ENCODE measurements at regions not wholly inside any gene's neighbourhood (a gene's known extent, or its start where the extent isn't known, plus 50 kb on each side); places are given as distances from the start of the nearest gene placed in this dataset.

DNA sequence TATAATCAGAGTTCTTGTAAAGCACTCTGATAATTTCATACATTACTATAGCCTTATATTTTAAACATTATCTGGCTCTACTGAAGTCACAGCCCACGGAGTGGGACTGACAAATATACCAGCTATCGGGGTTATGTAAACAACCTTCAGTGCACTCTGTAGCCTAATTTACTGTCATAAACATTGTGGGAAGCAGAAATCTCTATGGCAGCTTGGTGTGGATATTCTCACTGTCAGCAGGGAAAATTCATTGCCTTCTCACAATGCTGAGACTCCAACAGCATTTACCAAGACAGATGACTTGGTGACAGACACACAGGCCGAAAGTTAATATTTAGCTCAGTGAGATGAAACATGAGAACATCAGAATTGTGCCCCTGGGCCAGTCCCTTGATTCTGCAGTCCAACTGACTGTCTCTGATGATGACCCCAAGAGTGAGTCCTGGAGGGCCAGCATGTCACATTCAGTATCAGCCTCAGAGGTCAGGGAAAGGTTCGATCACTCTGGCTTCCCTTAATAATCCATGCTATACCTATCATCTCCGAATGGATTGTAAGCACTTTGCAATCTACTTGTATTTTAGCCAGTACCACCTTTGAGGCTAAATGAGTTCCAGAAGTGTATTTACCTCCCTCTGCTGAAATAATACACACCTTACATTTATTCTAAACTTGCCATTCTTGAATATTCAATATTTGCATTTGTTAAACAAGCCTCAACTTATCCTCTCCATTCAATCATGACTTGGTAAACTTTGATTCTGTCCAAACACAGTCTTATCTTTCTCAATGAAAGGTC, 146.2 kb upstream of the OSR1 start:
- H3K4me1 ChIP-seq (ENCODE audit: control insufficient read depth, insufficient read depth, low read length), result peaks cover 19% of the 10 kb centered on the region
- CTCF ChIA-PET, result no interaction called here
- H3K27ac ChIP-seq (ENCODE audit: extremely low read depth, low read depth, low read length), result peak overlapping the region; percentile 71
- no peak overlapping the region for H3K4me3 ChIP-seq (ENCODE audit: low read depth, low read length)
- no peaks in the 10 kb centered on the region for H3K36me3 ChIP-seq (ENCODE audit: control insufficient read depth in 2 of 2, insufficient read depth in 1 of 2, low read length in 2 of 2)
- TF ChIP-seq ZFHX2 (tag by site-specific recombination; conservative IDR thresholded peaks at IDR 0.05), result peak; percentile 28
- TF ChIP-seq, protein P1, sequence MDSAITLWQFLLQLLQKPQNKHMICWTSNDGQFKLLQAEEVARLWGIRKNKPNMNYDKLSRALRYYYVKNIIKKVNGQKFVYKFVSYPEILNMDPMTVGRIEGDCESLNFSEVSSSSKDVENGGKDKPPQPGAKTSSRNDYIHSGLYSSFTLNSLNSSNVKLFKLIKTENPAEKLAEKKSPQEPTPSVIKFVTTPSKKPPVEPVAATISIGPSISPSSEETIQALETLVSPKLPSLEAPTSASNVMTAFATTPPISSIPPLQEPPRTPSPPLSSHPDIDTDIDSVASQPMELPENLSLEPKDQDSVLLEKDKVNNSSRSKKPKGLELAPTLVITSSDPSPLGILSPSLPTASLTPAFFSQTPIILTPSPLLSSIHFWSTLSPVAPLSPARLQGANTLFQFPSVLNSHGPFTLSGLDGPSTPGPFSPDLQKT (IDR thresholded peaks at IDR 0.05; ENCODE audit: borderline replicate concordance, low read depth, low read length), result no peak
- no peak for TF ChIP-seq ZNF501 (tag by site-specific recombination; IDR thresholded peaks at IDR 0.05)
- TF ChIP-seq ZBTB17 (tag by site-specific recombination; IDR thresholded peaks at IDR 0.05), result peak; percentile 96
- TF ChIP-seq GFI1B (tag by site-specific recombination; IDR thresholded peaks at IDR 0.05), result peak; percentile 71
- TF ChIP-seq, protein P2, sequence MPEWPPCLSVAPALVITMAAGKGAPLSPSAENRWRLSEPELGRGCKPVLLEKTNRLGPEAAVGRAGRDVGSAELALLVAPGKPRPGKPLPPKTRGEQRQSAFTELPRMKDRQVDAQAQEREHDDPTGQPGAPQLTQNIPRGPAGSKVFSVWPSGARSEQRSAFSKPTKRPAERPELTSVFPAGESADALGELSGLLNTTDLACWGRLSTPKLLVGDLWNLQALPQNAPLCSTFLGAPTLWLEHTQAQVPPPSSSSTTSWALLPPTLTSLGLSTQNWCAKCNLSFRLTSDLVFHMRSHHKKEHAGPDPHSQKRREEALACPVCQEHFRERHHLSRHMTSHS (tag by site-specific recombination; IDR thresholded peaks at IDR 0.05), result peak; percentile 63; the same call in 1 of the 2 replicates
- peak; percentile 89 for TF ChIP-seq ZNF843 (tag by site-specific recombination; IDR thresholded peaks at IDR 0.05)
- TF ChIP-seq FEZF1 (tag by site-specific recombination; IDR thresholded peaks at IDR 0.05), result peak; percentile 78
- TF ChIP-seq, protein P3, sequence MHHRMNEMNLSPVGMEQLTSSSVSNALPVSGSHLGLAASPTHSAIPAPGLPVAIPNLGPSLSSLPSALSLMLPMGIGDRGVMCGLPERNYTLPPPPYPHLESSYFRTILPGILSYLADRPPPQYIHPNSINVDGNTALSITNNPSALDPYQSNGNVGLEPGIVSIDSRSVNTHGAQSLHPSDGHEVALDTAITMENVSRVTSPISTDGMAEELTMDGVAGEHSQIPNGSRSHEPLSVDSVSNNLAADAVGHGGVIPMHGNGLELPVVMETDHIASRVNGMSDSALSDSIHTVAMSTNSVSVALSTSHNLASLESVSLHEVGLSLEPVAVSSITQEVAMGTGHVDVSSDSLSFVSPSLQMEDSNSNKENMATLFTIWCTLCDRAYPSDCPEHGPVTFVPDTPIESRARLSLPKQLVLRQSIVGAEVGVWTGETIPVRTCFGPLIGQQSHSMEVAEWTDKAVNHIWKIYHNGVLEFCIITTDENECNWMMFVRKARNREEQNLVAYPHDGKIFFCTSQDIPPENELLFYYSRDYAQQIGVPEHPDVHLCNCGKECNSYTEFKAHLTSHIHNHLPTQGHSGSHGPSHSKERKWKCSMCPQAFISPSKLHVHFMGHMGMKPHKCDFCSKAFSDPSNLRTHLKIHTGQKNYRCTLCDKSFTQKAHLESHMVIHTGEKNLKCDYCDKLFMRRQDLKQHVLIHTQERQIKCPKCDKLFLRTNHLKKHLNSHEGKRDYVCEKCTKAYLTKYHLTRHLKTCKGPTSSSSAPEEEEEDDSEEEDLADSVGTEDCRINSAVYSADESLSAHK (tag by site-specific recombination; IDR thresholded peaks at IDR 0.05), result peak; percentile 40; the same call in 1 of the 2 replicates
- TF ChIP-seq, protein P4, sequence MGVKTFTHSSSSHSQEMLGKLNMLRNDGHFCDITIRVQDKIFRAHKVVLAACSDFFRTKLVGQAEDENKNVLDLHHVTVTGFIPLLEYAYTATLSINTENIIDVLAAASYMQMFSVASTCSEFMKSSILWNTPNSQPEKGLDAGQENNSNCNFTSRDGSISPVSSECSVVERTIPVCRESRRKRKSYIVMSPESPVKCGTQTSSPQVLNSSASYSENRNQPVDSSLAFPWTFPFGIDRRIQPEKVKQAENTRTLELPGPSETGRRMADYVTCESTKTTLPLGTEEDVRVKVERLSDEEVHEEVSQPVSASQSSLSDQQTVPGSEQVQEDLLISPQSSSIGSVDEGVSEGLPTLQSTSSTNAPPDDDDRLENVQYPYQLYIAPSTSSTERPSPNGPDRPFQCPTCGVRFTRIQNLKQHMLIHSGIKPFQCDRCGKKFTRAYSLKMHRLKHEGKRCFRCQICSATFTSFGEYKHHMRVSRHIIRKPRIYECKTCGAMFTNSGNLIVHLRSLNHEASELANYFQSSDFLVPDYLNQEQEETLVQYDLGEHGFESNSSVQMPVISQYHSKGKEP (tag by site-specific recombination; IDR thresholded peaks at IDR 0.05), result 0 out of 2 replicates have a peak, but pooled peaks have one; percentile 29
- no peak for TF ChIP-seq OSR2 (tag by site-specific recombination; IDR thresholded peaks at IDR 0.05)
- TF ChIP-seq ZSCAN16 (tag by site-specific recombination; IDR thresholded peaks at IDR 0.05), result peak; percentile 42; the same call in 1 of the 2 replicates
- TF ChIP-seq ZNF561 (tag by site-specific recombination; IDR thresholded peaks at IDR 0.05; ENCODE audit: borderline replicate concordance), result 0 out of 2 replicates have a peak, but pooled peaks have one; percentile 28
- no peak for TF ChIP-seq ZNF560 (tag by site-specific recombination; IDR thresholded peaks at IDR 0.05; ENCODE audit: borderline replicate concordance)
- no peak for TF ChIP-seq OVOL3 (tag by site-specific recombination; IDR thresholded peaks at IDR 0.05)
- TF ChIP-seq IKZF3 (tag by site-specific recombination; IDR thresholded peaks at IDR 0.05), result peak; percentile 56; the same call in 1 of the 2 replicates
- TF ChIP-seq KLF7 (tag by site-specific recombination; IDR thresholded peaks at IDR 0.05; ENCODE audit: borderline replicate concordance), result no peak
- 0 out of 2 replicates have a peak, but pooled peaks have one; percentile 36 for TF ChIP-seq ZEB2 (tag by site-specific recombination; IDR thresholded peaks at IDR 0.05)
- no peak for TF ChIP-seq ZNF610 (tag by site-specific recombination; IDR thresholded peaks at IDR 0.05; ENCODE audit: borderline replicate concordance)
- TF ChIP-seq, protein P5, sequence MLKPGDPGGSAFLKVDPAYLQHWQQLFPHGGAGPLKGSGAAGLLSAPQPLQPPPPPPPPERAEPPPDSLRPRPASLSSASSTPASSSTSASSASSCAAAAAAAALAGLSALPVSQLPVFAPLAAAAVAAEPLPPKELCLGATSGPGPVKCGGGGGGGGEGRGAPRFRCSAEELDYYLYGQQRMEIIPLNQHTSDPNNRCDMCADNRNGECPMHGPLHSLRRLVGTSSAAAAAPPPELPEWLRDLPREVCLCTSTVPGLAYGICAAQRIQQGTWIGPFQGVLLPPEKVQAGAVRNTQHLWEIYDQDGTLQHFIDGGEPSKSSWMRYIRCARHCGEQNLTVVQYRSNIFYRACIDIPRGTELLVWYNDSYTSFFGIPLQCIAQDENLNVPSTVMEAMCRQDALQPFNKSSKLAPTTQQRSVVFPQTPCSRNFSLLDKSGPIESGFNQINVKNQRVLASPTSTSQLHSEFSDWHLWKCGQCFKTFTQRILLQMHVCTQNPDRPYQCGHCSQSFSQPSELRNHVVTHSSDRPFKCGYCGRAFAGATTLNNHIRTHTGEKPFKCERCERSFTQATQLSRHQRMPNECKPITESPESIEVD (tag by site-specific recombination; IDR thresholded peaks at IDR 0.05), result peak; percentile 75
- no peak for TF ChIP-seq ZNF121 (tag by site-specific recombination; IDR thresholded peaks at IDR 0.05)
- no peak for TF ChIP-seq ZNF585B (tag by site-specific recombination; IDR thresholded peaks at IDR 0.05)
- TF ChIP-seq TRIM28 (IDR thresholded peaks at IDR 0.05; ENCODE audit: borderline replicate concordance, low read length), result peak; percentile 78; the same call in 1 of the 2 replicates
- no peak for TF ChIP-seq TCF7L2 (IDR thresholded peaks at IDR 0.05; ENCODE audit: borderline replicate concordance, low read depth, low read length)
- peak; percentile 54 for TF ChIP-seq ZIC2 (tag by site-specific recombination; IDR thresholded peaks at IDR 0.05)
- no peaks in the 10 kb centered on the region for H3K9me3 ChIP-seq (ENCODE audit: control insufficient read depth, insufficient read depth, low read depth, low read length)
- POLR2A ChIA-PET, result no interaction called here
